ENCODE measurements at regions not wholly inside any gene's neighbourhood (a gene's known extent, or its start where the extent isn't known, plus 50 kb on each side); places are given as distances from the start of the nearest gene placed in this dataset.

GRCh38 chr1:80837066-80837465, 963.7 kb upstream of the ADGRL2 start:
- Histone ChIP-seq H3K23ac (ENCODE audit: insufficient read length) (no peak overlapping the region), H2AFZ (ENCODE audit: low read length) (no peak overlapping the region), H3K4me3 (ENCODE audit: extremely low read depth in 1 of 4, insufficient read depth in 2 of 4, low read depth in 3 of 4, low read length in 4 of 4) (no peak overlapping the region), H4K5ac (ENCODE audit: insufficient read length, low read depth, low read length) (no peak overlapping the region), H3K79me2 (ENCODE audit: control insufficient read depth in 1 of 2, insufficient read depth in 2 of 2, low read length in 2 of 2) (no peaks in the 10 kb centered on the region), H2BK5ac (ENCODE audit: low read depth, low read length) (no peak overlapping the region), H3K4me2 (ENCODE audit: insufficient read depth in 1 of 2, low read depth in 2 of 2, low read length in 2 of 2) (no peak overlapping the region), H3K9ac (replicated peaks in 1 of 4; ENCODE audit: extremely low read depth in 1 of 4, low read depth in 3 of 4, low read length in 3 of 4) (no peak overlapping the region), H2AK5ac (ENCODE audit: low read depth, low read length) (no peak overlapping the region), H3K18ac (ENCODE audit: extremely low read depth, low read length) (no peak overlapping the region), H3K4ac (replicated peaks; ENCODE audit: insufficient read length, low read depth, low read length) (no peak overlapping the region), H3K9me3 (ENCODE audit: insufficient read depth in 2 of 2, low read depth in 1 of 2, low read length in 1 of 2) (peaks cover 3% of the 10 kb centered on the region in 2 experiments; a peak in 3 of 4 replicates), H3K36me3 (ENCODE audit: control insufficient read depth in 2 of 4, insufficient read depth in 4 of 4, low read length in 3 of 4) (no peaks in the 10 kb centered on the region; a peak in 1 of 8 replicates), H4K91ac (replicated peaks; ENCODE audit: insufficient read length, low read length) (no peak overlapping the region), H3K27ac (ENCODE audit: low read depth, low read length) (no peak overlapping the region), H3K27me3 (replicated peaks in 1 of 4; ENCODE audit: control insufficient read depth in 3 of 4, extremely low read depth in 1 of 4, insufficient read depth in 3 of 4, low read length in 3 of 4) (no peaks in the 10 kb centered on the region), H2BK15ac (ENCODE audit: low read length) (no peak overlapping the region), H4K8ac (ENCODE audit: extremely low read depth, insufficient read depth, low read length) (no peak overlapping the region), H3K4me1 (replicated peaks in 1 of 4; ENCODE audit: control insufficient read depth in 3 of 4, insufficient read depth in 4 of 4, low read length in 3 of 4) (peaks cover 0 to 3% (median 2%) of the 10 kb centered on the region in 4 experiments; a peak in 2 of 7 replicates), H2BK20ac (ENCODE audit: low read length) (no peak overlapping the region), H3K14ac (ENCODE audit: insufficient read length) (no peak overlapping the region), H3K23me2 (ENCODE audit: low read depth, low read length) (no peaks in the 10 kb centered on the region), H4K20me1 (replicated peaks in 1 of 2; ENCODE audit: control insufficient read depth in 1 of 2, insufficient read depth in 2 of 2, low read length in 2 of 2) (no peaks in the 10 kb centered on the region), H3K56ac (replicated peaks; ENCODE audit: insufficient read length, low read depth, low read length) (no peak overlapping the region), H2BK120ac (replicated peaks; ENCODE audit: low read depth, low read length) (no peak overlapping the region), H2BK12ac (ENCODE audit: low read depth, low read length) (no peak overlapping the region), H3K79me1 (ENCODE audit: low read depth, low read length) (no peaks in the 10 kb centered on the region)
- ChIA-PET CTCF (ENCODE audit: partially characterized antibody) (interaction anchor here (0.8 kb wide), 1 partner anchor 37 kb away, joined by 3 read pairs; no protein-coding TSS in a partner anchor), POLR2A (ENCODE audit: partially characterized antibody) (no interaction called here)
- no peak for FAIRE-seq
- 91% methylated on average over 2 of the region's 2 CpGs; no CpG with 5 or more reads in 1 of the 2 experiments for WGBS, 2 experiments (ENCODE audit: extremely low coverage in 1 of 2, insufficient coverage in 1 of 2, insufficient read length in 1 of 2, insufficient replicate concordance in 2 of 2, low coverage in 1 of 2, low lambda C conversion rate in 2 of 2, missing lambda C conversion rate in 1 of 2)
- no peak for DNase-seq (ENCODE audit: low read depth in 1 of 2, low spot score in 2 of 2)
- TF ChIP-seq RFX5 (IDR thresholded peaks at IDR 0.05; ENCODE audit: borderline replicate concordance, low read depth, low read length) (no peak), CBX5 (IDR thresholded peaks at IDR 0.05; ENCODE audit: low read depth, low read length) (no peak), NRF1 (IDR thresholded peaks at IDR 0.05; ENCODE audit: low read depth, low read length) (no peak), NANOG (IDR thresholded peaks at IDR 0.05; ENCODE audit: insufficient read depth, low read depth, low read length, poor library complexity, severe bottlenecking) (no peak), MAFK (IDR thresholded peaks at IDR 0.05; ENCODE audit: low read depth, low read length) (no peak), KDM4A (IDR thresholded peaks at IDR 0.05; ENCODE audit: low read depth, low read length, severe bottlenecking) (no peak), EZH2 (IDR thresholded peaks at IDR 0.05; ENCODE audit: low read depth, low read length, severe bottlenecking) (no peak), CBX8 (IDR thresholded peaks at IDR 0.05; ENCODE audit: borderline replicate concordance, low read depth, low read length) (no peak), SRF (IDR thresholded peaks at IDR 0.05; ENCODE audit: low read depth, low read length) (no peak), KDM5A (IDR thresholded peaks at IDR 0.05; ENCODE audit: low read length) (no peak), ATF2 (IDR thresholded peaks at IDR 0.05; ENCODE audit: low read length) (no peak), PHF8 (conservative IDR thresholded peaks at IDR 0.05; ENCODE audit: low read depth, low read length) (no peak), EGR1 (IDR thresholded peaks at IDR 0.05; ENCODE audit: borderline replicate concordance, low read depth, low read length) (no peak), CREB1 (IDR thresholded peaks at IDR 0.05) (no peak)

All from H1 (cell line).